MM.1S (cell line): ENCODE measurements at regions not wholly inside any gene's neighbourhood (a gene's known extent, or its start where the extent isn't known, plus 50 kb on each side); places are given as distances from the start of the nearest gene placed in this dataset.

ENCODE experiments used
- DNase-seq: peaks from one replicate; pipeline ENCODE4 v3.0.0-alpha.2; 2015
- H2AFZ ChIP-seq: fragments of 300-600 bp; sonication (generic); 2 replicates; pipeline ENCODE4 v1.6.0; 2016; ENCODE audit warnings: antibody characterized with exemption, low read length
- H3F3A ChIP-seq: fragments of 300-600 bp; sonication (generic); 2 replicates; pipeline ENCODE4 v1.6.1; 2016; ENCODE audit warnings: mild to moderate bottlenecking, antibody characterized with exemption, low read length, moderate library complexity, mixed read lengths; ENCODE audit not compliant: insufficient read depth
- H3K27ac ChIP-seq: fragments of 300-600 bp; sonication (generic); 2 replicates; pipeline ENCODE4 v1.5.1; 2016; ENCODE audit warnings: mild to moderate bottlenecking, low read length
- H3K27me3 ChIP-seq: fragments of 300-600 bp; sonication (generic); replicated peaks from 2 replicates; pipeline ENCODE4 v1.6.0; 2016; ENCODE audit warnings: low read length; ENCODE audit not compliant: insufficient read depth
- H3K36me3 ChIP-seq: fragments of 300-600 bp; sonication (generic); replicated peaks from 2 replicates; pipeline ENCODE4 v1.6.1; 2016; ENCODE audit warnings: mild to moderate bottlenecking, low read length, mixed read lengths; ENCODE audit not compliant: insufficient read depth
- H3K4me1 ChIP-seq: fragments of 300-600 bp; sonication (generic); 2 replicates; pipeline ENCODE4 v1.6.1; 2016; ENCODE audit warnings: low read length, mixed read lengths
- H3K4me2 ChIP-seq: fragments of 300-600 bp; sonication (generic); 2 replicates; pipeline ENCODE4 v1.6.0; 2016; ENCODE audit warnings: low read depth, low read length
- H3K4me3 ChIP-seq: fragments of 300-600 bp; sonication (generic); 2 replicates; pipeline ENCODE4 v1.5.1; 2016; ENCODE audit warnings: low read length, mixed read lengths
- H3K79me2 ChIP-seq: fragments of 300-600 bp; sonication (generic); 2 replicates; pipeline ENCODE4 v1.6.1; 2016; ENCODE audit warnings: mixed run types, low read length, mixed read lengths
- H3K9ac ChIP-seq: fragments of 300-600 bp; sonication (generic); 2 replicates; pipeline ENCODE4 v1.6.1; 2016; ENCODE audit warnings: low read length, mixed read lengths
- H3K9me2 ChIP-seq: fragments of 300-600 bp; sonication (generic); replicated peaks from 2 replicates; pipeline ENCODE4 v1.6.1; 2016; ENCODE audit warnings: mild to moderate bottlenecking, low read length, mixed read lengths; ENCODE audit not compliant: insufficient read depth
- H3K9me3 ChIP-seq: fragments of 300-600 bp; sonication (generic); replicated peaks from 2 replicates; pipeline ENCODE4 v1.6.1; 2016; ENCODE audit warnings: mild to moderate bottlenecking, low read length, mixed read lengths; ENCODE audit not compliant: insufficient read depth
- H4K20me1 ChIP-seq: fragments of 300-600 bp; sonication (generic); 2 replicates; pipeline ENCODE4 v1.6.1; 2016; ENCODE audit warnings: mild to moderate bottlenecking, low read length, moderate library complexity, mixed read lengths; ENCODE audit not compliant: insufficient read depth
- CTCF ChIP-seq: fragments of 300-600 bp; sonication (generic); IDR thresholded peaks from 2 replicates; pipeline ENCODE4 v1.5.1; 2016; ENCODE audit warnings: antibody characterized with exemption, low read length, mixed read lengths
- EZH2 ChIP-seq: fragments of 300-600 bp; sonication (generic); optimal IDR thresholded peaks from 2 replicates; pipeline ENCODE3; 2017; ENCODE audit warnings: low read depth, mild to moderate bottlenecking, antibody characterized with exemption, low read length, mixed read lengths
- EZH2phosphoT487 ChIP-seq: fragments of 300-600 bp; sonication (generic); IDR thresholded peaks from 2 replicates; pipeline ENCODE4 v1.6.1; 2018; ENCODE audit warnings: antibody characterized with exemption, low read length

DNA sequence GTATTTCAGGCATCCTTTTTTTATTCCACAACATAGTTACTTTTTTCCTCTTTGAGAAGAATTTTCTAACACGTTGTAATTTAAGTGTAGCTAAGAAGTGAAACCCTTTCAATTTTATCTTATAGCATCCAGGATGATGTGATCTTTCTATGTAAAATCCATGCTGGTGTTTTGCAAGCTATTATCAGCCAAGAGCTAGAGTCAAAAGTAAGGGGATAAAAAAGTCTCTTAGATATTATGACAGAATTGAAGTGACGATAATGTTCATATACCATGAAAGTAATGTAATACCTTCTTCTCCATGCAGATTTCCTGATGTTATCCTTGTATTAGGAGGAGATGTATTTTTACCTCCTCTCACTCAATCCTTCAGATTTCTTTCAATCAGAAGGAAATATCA is 64.2 kb upstream of the MBL2 start:
- Histone ChIP-seq H3K9me3 (no peaks in the 10 kb centered on the region), H3K9ac (no peak overlapping the region), H3F3A (no peaks in the 10 kb centered on the region), H3K4me2 (no peak overlapping the region), H2AFZ (no peak overlapping the region), H3K27ac (no peak overlapping the region), H3K9me2 (no peaks in the 10 kb centered on the region), H4K20me1 (no peaks in the 10 kb centered on the region), H3K4me3 (no peak overlapping the region), H3K4me1 (no peaks in the 10 kb centered on the region), H3K79me2 (no peaks in the 10 kb centered on the region), H3K36me3 (no peaks in the 10 kb centered on the region), H3K27me3 (no peaks in the 10 kb centered on the region)
- DNase-seq, result no peak
- no peak for TF ChIP-seq EZH2
- no peak for TF ChIP-seq EZH2phosphoT487
- no peak for TF ChIP-seq CTCF
